ENCODE measurements at regions not wholly inside any gene's neighbourhood (a gene's known extent, or its start where the extent isn't known, plus 50 kb on each side); places are given as distances from the start of the nearest gene placed in this dataset.

- TF ChIP-seq POLR2A (IDR thresholded peaks at IDR 0.05) = no peak
- TF ChIP-seq, protein P1, sequence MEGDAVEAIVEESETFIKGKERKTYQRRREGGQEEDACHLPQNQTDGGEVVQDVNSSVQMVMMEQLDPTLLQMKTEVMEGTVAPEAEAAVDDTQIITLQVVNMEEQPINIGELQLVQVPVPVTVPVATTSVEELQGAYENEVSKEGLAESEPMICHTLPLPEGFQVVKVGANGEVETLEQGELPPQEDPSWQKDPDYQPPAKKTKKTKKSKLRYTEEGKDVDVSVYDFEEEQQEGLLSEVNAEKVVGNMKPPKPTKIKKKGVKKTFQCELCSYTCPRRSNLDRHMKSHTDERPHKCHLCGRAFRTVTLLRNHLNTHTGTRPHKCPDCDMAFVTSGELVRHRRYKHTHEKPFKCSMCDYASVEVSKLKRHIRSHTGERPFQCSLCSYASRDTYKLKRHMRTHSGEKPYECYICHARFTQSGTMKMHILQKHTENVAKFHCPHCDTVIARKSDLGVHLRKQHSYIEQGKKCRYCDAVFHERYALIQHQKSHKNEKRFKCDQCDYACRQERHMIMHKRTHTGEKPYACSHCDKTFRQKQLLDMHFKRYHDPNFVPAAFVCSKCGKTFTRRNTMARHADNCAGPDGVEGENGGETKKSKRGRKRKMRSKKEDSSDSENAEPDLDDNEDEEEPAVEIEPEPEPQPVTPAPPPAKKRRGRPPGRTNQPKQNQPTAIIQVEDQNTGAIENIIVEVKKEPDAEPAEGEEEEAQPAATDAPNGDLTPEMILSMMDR (IDR thresholded peaks at IDR 0.05) = no peak
These were observed 377.1 kb upstream of the GOLIM4 start for GRCh38 chr3:168472783-168473182.

Measured in thyroid gland (tissue), 4 donors.